ENCODE measurements at regions not wholly inside any gene's neighbourhood (a gene's known extent, or its start where the extent isn't known, plus 50 kb on each side); places are given as distances from the start of the nearest gene placed in this dataset.

DNA sequence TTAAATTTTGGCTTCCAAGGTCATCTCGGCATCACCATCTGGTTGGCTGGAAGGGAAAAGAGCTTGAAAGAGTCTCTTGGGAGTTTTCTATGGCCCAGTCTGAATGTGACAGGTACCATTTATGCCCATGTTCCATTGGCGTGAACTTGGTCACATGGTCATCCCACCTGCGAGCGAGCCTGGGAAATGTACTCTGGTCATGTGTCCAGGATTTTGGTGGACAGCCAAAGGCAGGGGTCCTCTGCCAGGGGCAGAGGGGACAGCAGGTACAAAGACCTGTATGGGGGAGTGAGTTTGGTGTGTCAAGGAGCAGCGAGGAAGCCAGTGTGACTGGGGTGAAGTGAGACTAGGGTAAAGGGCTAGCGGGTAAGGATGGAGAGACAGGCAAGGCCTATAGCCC, 112.6 kb downstream of the CDC5L start:
- in situ Hi-C loops (cut with HindIII; ENCODE audit: low pct_unique_long_range_greater_than_20kb, low sequenced_read_pairs) = no loop called here
- no peak for DNase-seq (ENCODE audit: low read depth)

DNA sequence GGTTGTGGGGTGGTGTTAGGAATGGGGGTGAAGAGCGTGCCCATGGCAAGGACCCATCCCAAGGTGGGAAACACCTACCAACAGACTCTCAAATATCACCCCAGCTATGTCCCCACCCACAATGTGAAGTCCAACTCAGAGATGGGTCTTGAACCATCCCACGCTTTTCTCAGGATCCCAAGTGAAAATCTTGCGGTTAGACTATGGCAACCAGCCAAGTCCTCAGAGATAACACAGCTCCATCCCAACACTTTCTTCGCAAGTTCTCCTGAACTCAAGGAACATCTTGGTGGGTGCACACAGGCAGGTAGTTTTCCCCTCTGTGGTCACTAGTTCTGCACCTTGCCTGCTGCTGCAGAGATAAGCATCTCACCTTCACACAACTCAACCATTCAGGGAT, 116.0 kb downstream of the CDC5L start:
- no peak for DNase-seq (ENCODE audit: low read depth)
- in situ Hi-C loops (cut with HindIII; ENCODE audit: low pct_unique_long_range_greater_than_20kb, low sequenced_read_pairs) = no loop called here

DNA sequence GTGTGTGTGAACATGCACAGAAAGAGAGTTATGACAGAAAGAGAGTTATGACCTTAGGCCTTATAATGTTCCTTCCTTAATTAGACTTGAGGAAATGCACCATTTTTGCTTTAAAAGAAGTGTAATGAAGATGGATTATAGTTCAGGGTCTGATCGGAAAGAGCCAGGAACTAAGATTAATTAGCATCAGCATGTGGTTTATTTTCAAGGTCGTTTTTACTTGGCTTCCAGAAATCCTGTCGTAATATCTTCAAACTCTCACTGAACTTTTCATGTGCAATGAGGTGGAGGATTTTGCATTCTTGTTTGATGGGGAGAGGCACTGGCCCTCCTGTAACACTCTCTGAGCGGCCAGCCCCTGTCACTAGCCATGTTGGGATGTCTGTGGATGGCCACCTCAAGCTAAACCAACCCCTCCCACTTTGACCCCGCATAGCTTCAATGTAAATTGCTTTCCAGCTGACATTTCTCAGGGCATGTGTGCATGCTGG, 116.8 kb downstream of the CDC5L start:
- no peak for DNase-seq (ENCODE audit: low read depth)
- in situ Hi-C loops (cut with HindIII; ENCODE audit: low pct_unique_long_range_greater_than_20kb, low sequenced_read_pairs) = no loop called here

DNA sequence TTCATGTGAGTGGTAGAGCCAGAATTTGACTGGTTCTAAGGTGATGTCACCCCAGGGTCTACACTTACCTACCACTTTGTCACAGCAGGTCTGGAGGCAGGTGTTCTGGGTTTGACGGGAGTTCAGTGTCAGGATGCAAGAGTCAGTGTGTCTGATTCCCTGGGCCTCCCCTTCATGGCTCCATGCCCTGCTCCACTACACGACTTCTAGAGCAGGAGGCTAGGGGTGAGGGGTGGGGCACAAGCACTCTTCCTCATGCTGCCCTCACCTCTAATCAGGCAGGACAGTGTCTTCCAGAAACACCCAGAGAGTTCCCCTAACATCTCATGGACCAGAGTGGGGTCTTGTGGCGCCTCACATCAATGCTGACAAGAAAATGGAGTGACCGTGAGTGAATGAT, 118.2 kb downstream of the CDC5L start:
- no peak for DNase-seq (ENCODE audit: low read depth)
- in situ Hi-C loops (cut with HindIII; ENCODE audit: low pct_unique_long_range_greater_than_20kb, low sequenced_read_pairs) = no loop called here

DNA sequence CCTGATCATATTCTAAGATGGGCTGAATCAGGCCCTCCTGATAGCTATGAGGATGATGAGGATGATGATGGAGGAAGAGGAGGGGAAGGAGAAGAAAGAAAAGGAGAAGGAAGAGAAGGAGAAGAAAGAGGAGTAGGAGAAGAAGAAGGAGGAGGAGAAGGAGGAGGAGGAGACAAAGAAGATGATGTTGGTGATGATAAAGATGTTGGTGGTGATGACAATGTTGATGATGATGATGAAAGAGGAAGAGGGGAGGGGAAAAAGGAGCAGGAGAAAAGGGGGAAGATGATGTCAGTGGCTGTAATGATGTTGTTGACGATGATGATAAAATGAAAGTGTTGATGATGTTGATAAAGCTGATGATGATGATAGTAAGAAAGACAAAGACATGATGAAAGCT, 119.5 kb downstream of the CDC5L start:
- in situ Hi-C loops (cut with HindIII; ENCODE audit: low pct_unique_long_range_greater_than_20kb, low sequenced_read_pairs) = no loop called here

DNA sequence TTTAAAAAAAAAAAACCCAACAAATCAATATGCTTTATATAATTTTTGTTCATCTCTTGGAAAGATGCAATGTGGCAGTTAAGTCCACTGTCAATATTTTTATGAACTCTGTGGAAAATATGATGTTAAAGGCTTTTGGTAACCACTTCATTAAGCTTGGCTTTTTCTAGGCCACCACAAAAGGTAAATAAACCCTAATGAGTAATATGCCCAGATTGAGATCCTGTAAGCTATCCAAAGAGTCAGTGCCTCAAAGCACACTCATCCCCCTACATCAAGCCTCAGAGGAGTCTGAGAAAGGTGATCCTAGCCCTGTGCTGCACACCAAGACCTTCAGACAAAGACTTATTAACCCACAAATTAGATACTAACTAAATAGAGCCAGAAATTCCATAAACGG, 121.1 kb downstream of the CDC5L start:
- no peak for DNase-seq (ENCODE audit: low read depth)
- in situ Hi-C loops (cut with HindIII; ENCODE audit: low pct_unique_long_range_greater_than_20kb, low sequenced_read_pairs) = no loop called here

More for the DNA sequence above, 119.5 kb downstream of the CDC5L start:
- no peak for DNase-seq (ENCODE audit: low read depth)

DNA sequence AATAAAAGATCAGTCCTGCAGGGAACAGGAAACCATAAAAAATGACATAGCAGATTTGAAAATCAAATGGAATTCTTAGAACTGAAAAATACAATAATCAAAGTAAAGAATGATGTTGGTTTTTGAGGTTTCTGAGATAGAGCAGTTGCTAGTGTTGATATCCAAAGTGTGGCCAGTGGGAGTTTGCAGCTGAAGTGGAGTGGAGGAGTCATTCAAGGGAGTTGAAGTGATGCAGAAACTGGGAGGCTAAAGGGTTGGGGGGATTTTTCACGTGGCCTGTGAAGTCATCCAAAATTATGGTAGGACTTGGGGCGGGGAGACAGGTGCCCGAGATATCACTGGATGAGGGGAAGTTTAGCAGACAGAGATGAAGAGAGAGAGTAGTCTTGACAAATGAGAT, 123.6 kb downstream of the CDC5L start:
- in situ Hi-C loops (cut with HindIII; ENCODE audit: low pct_unique_long_range_greater_than_20kb, low sequenced_read_pairs) = no loop called here
- DNase-seq (ENCODE audit: low read depth) = no peak

DNA sequence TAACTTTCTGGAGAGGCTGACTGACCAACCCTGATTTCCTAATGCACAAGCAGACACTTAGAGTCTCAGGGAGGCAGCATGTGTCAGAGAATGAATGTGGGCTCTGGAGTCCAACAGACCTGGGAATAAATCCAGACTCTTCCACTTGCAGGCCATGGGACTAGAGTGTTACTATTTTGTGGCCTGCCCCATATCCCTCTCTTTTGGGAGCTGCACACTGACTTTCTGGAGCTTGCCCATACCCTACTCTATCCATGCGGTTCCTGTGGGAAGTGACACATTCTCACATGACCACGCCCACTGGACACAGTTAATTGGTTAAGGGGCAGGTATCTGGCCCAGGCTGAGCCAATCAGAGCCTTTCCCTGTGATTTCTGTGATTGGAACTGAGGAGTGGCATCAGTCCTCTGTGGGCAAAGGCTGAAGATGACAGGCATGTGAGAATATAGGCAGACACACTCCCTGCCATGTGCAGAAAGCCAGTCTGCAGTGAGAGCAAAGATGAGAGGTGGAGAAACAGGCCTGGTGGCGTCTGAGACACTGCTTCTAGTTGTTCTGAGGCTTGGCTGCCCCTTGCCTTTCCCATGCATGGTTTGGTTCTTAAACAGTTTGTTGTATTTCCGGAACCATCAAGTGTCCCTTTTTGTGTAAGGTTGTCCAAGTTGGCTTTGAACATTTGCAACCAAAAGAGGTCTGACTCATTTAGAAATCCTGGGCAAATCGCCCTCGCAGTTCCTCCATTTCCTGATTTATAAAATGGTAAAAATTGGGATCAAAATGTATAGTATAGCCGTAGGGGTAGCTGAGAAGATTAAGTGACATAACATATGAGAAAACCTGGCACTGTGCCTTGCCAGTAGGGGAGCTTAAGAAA, 125.6 kb downstream of the CDC5L start:
- DNase-seq (ENCODE audit: low read depth) = peak; percentile 77
- in situ Hi-C loops (cut with HindIII; ENCODE audit: low pct_unique_long_range_greater_than_20kb, low sequenced_read_pairs) = no loop called here

DNA sequence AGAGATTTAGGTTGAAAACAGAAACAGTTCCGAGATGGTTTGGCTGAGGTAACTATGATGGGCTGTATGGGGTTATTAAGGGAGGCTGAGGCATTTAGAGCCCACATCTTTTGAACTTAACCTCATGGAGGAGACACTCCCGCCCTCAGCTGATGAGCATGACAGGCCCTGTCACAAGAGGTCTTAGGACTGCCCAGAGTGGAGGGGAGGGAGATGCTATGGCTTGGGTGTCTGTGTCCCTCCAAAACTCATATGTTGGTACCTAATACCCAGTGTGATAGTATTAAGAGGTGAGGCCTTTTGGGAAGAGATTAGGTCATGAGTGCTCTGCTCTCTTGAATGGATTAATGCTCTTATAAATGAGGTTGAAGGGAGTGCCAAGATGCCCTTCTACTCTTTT, 126.6 kb downstream of the CDC5L start:
- DNase-seq (ENCODE audit: low read depth) = no peak
- in situ Hi-C loops (cut with HindIII; ENCODE audit: low pct_unique_long_range_greater_than_20kb, low sequenced_read_pairs) = no loop called here

DNA sequence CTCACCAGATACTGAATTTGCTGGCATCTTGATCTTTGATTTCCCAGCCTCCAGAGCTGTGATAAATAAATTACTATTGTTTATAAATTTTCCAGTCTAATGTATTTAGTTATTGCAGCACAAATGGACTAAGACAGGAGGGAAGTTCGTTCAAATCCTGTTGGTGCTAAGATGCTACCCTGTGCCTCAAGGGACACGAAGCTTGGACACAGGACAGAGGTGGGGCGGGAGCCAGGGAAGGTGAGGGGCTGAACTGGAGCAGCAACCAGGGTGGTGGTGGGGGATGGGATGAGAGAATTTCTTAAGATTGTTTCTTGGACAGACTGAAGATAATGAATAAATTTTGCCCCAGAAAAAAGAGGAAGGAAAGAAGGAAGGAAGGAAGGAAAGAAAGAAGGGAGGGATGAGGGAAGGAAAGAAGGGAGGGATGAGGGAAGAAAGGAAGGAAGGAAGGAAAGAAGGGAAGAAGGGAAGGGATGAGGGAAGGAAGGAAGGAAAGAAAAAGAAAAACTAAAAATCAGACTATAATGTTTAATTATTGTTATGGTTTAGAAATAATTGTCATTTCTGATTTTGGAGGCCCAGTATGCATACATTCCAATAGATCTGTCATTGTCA, 127.2 kb downstream of the CDC5L start:
- no peak for DNase-seq (ENCODE audit: low read depth)
- in situ Hi-C loops (cut with HindIII; ENCODE audit: low pct_unique_long_range_greater_than_20kb, low sequenced_read_pairs) = no loop called here

DNA sequence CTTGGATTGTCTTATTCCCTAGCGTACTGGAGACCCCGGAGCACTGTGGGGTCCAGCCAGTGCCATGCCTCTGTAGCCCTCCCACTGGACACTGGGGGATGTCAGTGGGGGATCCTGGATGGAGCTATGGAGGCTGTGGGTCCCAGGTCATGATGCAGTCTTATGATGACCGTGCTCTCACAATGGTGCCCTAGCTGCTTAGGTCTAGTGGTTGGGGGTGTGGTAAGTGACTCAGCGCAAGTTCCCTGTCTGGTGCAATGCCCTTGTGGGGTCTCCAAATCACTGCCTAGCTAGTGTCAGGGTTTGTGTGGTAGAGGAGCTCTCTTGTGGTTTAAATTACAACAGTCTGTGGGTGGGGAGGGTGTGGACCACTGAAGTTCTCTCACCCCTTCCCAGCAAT, 135.4 kb downstream of the CDC5L start:
- in situ Hi-C loops (cut with HindIII; ENCODE audit: low pct_unique_long_range_greater_than_20kb, low sequenced_read_pairs) = no loop called here
- DNase-seq (ENCODE audit: low read depth) = no peak

DNA sequence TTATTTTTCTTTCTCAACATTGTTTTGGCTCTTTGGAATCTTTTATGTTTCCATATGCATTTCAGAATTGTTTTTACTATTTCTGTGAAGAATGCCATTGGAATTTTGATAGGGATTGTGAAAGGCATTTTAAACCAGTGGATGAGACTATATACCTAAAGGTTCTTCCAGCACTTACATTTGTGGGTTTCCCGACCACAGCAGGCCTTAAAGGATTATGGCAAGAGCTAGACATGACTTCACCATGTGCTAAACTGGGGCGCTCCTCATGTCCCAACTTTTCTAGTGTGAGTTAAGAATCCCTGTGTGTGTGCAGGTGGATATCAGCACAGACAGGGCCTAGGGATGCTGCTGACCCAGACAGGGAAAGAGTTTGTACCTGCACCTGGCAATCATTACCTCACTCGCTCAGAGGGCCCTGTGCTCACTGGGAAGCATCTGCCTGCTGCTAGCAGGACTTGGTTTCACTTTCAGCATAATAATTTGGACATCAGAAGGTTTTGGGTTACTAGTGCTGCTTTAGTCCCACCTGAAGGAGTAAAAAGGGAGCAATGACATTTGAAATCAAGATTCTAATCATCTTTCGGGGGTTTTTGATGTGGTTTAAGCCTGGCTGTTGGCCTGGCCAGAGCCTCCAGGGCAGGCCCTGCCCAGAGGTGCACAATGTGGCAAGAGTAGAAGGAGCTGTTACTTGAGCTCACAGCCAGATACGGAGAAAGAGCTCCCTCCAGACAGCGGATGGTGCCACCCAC, 137.1 kb downstream of the CDC5L start:
- in situ Hi-C loops (cut with HindIII; ENCODE audit: low pct_unique_long_range_greater_than_20kb, low sequenced_read_pairs) = no loop called here
- DNase-seq (ENCODE audit: low read depth) = no peak

DNA sequence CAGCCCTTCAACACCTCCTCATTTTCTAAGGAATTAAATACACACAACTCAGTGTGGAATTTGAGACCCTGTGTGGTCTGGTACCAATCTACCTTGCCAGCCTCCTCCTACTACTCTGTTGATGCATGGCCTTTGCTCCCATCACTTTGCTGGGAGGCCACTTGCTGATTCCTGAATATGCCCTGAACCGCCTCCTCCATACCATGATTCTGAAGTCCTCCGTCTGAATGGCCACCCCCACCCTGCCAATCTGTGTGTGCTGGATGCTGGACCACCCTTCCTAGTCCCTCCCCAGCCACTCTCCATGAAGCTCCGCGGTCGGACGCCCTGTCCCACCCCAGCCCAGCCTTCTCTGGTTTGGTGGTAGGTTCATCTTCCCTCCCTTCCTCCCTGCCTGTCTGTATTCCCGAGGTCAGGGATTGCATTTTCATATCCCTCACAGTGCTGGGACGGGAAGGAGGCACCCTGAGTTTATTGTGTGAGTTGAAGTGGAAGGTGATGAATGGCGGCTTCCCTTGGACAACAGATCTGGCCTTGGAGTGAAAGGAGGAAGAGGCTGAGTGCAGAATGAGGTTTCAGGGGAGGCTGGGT, 138.3 kb downstream of the CDC5L start:
- DNase-seq (ENCODE audit: low read depth) = no peak
- in situ Hi-C loops (cut with HindIII; ENCODE audit: low pct_unique_long_range_greater_than_20kb, low sequenced_read_pairs) = no loop called here

DNA sequence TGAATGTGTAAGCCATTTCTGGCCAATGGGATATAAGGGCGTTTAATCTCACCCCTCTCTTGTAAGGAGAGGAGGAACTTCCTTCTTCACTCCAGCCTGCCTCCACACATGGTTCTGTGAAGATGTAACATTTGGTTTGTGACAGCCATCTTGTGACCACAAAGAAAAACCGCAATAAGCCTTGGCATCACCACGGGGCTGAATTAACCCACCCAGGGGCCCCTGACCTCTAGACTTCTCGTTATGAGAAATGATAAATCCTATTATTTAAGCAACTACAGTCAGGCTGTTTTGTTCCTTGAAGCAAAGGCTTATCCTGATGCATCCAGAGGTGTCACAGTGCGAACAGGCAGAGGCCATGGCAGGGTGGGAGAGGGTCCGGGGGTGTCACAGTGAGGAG, 139.7 kb downstream of the CDC5L start:
- no peak for DNase-seq (ENCODE audit: low read depth)
- in situ Hi-C loops (cut with HindIII; ENCODE audit: low pct_unique_long_range_greater_than_20kb, low sequenced_read_pairs) = no loop called here

DNA sequence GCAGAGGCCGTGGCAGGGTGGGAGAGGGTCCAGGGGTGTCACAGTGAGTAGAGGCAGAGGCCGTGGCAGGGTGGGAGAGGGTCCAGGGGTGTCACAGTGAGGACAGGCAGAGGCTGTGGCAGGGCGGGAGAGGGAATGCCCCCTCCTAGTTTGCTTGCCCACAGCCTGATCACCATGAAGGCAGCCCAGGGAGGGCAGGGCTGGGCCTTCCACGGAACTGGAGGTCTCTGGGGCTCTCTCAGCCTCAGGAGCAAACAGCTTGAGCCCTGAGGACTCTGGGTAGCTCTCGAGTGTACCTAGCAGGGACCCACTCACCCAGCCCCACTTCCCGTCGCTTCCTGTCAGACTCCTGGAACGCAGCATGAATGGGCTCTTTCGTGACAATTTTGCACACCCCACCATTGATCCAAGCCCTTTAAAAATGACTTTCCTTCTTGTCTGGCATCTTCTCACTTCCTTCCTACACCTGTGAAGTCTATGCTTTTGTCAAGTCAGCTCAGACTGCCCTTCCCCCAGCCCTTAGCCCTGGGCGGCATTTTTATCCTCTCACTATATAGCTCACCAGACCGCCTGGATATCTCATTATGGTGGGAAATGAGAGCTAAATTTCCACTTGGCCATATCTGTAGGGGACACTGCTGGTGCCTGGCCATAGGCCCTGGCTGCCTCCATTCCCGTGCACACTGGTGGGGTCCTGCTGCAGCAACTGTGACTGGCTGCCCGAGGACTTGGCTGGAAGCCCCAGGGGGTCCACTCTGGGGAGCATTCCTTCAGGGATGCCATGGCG, 140.3 kb downstream of the CDC5L start:
- in situ Hi-C loops (cut with HindIII; ENCODE audit: low pct_unique_long_range_greater_than_20kb, low sequenced_read_pairs) = no loop called here

DNA sequence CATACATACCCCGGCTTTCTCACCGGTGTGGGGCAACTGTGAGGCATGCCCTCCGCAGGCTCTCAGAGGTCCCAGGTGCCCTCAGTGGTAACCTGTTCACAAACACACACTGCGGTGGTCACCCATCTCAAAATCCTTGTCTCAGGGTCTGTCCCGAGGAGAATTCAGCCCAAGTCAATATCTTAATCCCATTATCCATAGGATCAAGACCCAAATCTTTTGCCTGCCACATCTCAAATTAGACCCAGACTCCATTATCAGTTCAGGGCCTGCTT, 140.8 kb downstream of the CDC5L start:
- in situ Hi-C loops (cut with HindIII; ENCODE audit: low pct_unique_long_range_greater_than_20kb, low sequenced_read_pairs) = no loop called here
- no peak for DNase-seq (ENCODE audit: low read depth)

More for the DNA sequence above, 140.3 kb downstream of the CDC5L start:
- no peak for DNase-seq (ENCODE audit: low read depth)

DNA sequence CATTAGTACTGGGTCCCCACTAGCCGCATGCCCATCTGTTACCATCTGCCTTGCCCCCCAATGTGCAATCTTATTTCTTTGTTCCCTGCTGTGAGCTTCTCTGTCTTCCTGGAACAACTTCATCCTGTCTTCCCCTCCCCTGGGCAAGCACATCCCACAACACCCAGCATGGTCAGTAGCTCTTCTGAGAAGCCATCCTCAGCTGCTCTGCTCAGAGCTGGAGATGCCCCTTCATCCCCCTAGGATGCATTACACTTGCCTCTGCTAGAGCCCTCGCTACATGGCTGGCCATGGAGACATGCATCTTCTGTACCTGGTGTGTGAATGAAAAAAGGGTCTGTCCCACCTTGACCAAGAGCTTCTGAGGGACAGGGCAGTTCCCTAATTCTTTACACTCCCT, 141.2 kb downstream of the CDC5L start:
- in situ Hi-C loops (cut with HindIII; ENCODE audit: low pct_unique_long_range_greater_than_20kb, low sequenced_read_pairs) = no loop called here
- no peak for DNase-seq (ENCODE audit: low read depth)

DNA sequence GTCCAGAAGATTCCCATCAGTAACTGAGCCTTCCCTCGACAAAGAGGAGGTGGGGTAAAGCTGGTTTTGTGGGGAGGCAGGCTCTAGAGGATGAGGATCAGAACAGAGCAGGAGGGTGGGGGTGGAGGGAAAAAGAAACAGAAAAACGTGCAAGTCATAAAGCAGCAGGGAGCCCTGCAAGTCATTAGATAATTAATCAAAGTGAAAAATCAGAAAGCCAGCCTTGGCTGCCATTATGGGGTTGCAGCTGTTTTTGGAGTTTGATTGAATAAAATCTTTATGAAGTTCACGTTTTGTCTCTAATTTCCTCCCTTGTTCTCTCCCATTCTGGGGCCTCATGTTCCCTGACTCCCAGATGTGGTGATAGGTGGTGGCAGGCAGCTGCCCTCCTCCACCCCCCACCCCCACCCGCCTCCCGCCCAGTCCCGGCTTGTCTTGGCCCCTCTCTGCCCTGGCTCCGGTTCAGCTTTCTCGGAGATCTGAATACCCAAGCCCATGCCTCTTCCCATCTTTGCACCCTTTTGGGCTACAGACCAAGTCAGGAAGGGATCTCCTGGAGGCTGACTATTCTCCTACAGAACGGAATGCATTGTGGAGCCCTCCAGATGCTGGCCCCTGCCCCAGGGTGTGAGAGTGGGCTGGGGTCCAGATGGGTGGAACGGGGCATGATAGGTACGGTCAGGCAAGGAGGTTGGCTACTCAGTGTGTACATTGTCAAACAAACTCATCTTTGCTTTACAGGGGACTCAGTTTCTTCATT, 141.8 kb downstream of the CDC5L start:
- in situ Hi-C loops (cut with HindIII; ENCODE audit: low pct_unique_long_range_greater_than_20kb, low sequenced_read_pairs) = no loop called here
- no peak for DNase-seq (ENCODE audit: low read depth)

Measured in Caki2 (cell line).